ENCODE measurements at regions not wholly inside any gene's neighbourhood (a gene's known extent, or its start where the extent isn't known, plus 50 kb on each side); places are given as distances from the start of the nearest gene placed in this dataset.

DNA sequence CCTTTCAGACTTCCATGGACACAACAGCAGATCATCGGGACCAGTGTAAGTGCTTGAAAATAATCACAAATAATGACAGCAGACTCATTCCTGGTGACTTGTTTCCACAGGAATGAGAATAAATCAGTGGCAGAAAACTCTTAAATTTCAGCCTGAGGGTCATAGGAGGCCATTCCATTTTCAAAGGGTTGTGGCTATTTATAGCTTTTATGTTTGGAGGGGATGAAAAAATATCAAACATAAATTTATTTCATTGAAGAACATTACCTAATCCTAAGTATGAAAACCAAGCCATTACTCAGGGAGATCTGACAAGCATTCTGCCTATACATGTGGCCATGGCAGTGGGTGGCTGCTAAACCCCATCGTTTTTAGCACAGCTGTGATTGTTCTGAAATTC is 173.6 kb upstream of the CNR1 start:
- Histone ChIP-seq H3K36me3 (ENCODE audit: control insufficient read depth in 2 of 2, extremely low read depth in 1 of 2, insufficient read depth in 1 of 2, low read length in 1 of 2) (no peaks in the 10 kb centered on the region), H3K4me1 (ENCODE audit: control insufficient read depth in 1 of 2, extremely low read depth in 1 of 2, insufficient read depth in 2 of 2, low read length in 2 of 2) (no peaks in the 10 kb centered on the region), H3K9me3 (no peaks in the 10 kb centered on the region), H3K27me3 (replicated peaks in 1 of 2; ENCODE audit: control insufficient read depth in 2 of 2, extremely low read depth in 1 of 2, insufficient read depth in 2 of 2, low read length in 1 of 2) (no peaks in the 10 kb centered on the region), H3K27ac (ENCODE audit: low read length) (no peak overlapping the region), H3K4me3 (ENCODE audit: control insufficient read depth in 1 of 2, extremely low read depth in 1 of 2, low read length in 1 of 2) (no peak overlapping the region)
- Mint-ChIP-seq H3K9me3 (peaks cover 0 to 3% (median 0%) of the 10 kb centered on the region in 3 donors), H3K4me1 (no peaks in the 10 kb centered on the region), H3K4me3 (no peak overlapping the region), H3K27ac (no peak overlapping the region), H3K36me3 (no peaks in the 10 kb centered on the region), H3K27me3 (peaks cover 0 to 3% of the 10 kb centered on the region in 2 donors)
- ChIA-PET POLR2A (no interaction called here), CTCF (no interaction called here)
- WGBS (ENCODE audit: insufficient coverage) = 100% methylated on average over 1 of the region's 2 CpGs
- DNase-seq = no peak
- ATAC-seq (replicated peaks in 1 of 4) = no peak

- no peak overlapping the region for H3K27ac ChIP-seq (ENCODE audit: low read length)
- no CpG with 5 or more reads among the region's 1 CpG for WGBS (ENCODE audit: insufficient coverage)
- H3K4me3 ChIP-seq (ENCODE audit: control insufficient read depth in 1 of 2, extremely low read depth in 1 of 2, low read length in 1 of 2) = no peak overlapping the region
- peaks cover 0 to 2% of the 10 kb centered on the region in 2 experiments for H3K27me3 ChIP-seq (replicated peaks in 1 of 2; ENCODE audit: control insufficient read depth in 2 of 2, extremely low read depth in 1 of 2, insufficient read depth in 2 of 2, low read length in 1 of 2)
- Mint-ChIP-seq H3K4me3 (no peak overlapping the region), H3K27me3 (peaks cover 20 to 37% of the 10 kb centered on the region in 2 donors), H3K4me1 (no peaks in the 10 kb centered on the region), H3K36me3 (no peaks in the 10 kb centered on the region), H3K27ac (no peak overlapping the region), H3K9me3 (peaks cover 0 to 3% (median 0%) of the 10 kb centered on the region in 3 donors)
- CTCF ChIA-PET = no interaction called here
- ATAC-seq (replicated peaks in 1 of 4) (no peak), DNase-seq (no peak)
- no peaks in the 10 kb centered on the region for H3K36me3 ChIP-seq (ENCODE audit: control insufficient read depth in 2 of 2, extremely low read depth in 1 of 2, insufficient read depth in 1 of 2, low read length in 1 of 2)
- no peaks in the 10 kb centered on the region for H3K4me1 ChIP-seq (ENCODE audit: control insufficient read depth in 1 of 2, extremely low read depth in 1 of 2, insufficient read depth in 2 of 2, low read length in 2 of 2)
- H3K9me3 ChIP-seq = no peaks in the 10 kb centered on the region
- POLR2A ChIA-PET = no interaction called here
These were observed 155.2 kb upstream of the CNR1 start for GRCh38 chr6:88321306-88321705.

DNA sequence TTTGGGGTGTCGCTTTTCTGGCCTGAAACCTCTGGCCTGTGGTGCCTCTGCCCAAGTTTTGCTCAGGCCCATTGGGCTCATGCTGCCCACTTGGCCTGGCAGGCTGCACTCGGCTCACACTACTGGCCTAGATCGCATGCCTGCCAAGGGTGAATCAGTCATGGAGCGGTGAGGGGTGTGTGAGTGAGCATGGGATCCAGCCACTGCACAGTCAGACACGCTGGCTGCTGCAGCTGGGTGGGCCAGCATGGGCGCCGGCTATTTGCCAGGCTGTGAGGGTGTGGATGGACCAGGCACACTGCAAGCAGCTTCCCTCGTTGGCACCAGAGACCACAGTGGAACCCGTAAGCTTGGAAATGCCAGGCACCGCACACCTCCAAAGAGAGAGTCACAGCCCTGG is 145.4 kb upstream of the CNR1 start:
- Histone ChIP-seq H3K4me1 (ENCODE audit: control insufficient read depth in 1 of 2, extremely low read depth in 1 of 2, insufficient read depth in 2 of 2, low read length in 2 of 2) (no peaks in the 10 kb centered on the region), H3K36me3 (ENCODE audit: control insufficient read depth in 2 of 2, extremely low read depth in 1 of 2, insufficient read depth in 1 of 2, low read length in 1 of 2) (no peaks in the 10 kb centered on the region), H3K27ac (ENCODE audit: low read length) (no peak overlapping the region), H3K4me3 (ENCODE audit: control insufficient read depth in 1 of 2, extremely low read depth in 1 of 2, low read length in 1 of 2) (no peak overlapping the region), H3K27me3 (replicated peaks in 1 of 2; ENCODE audit: control insufficient read depth in 2 of 2, extremely low read depth in 1 of 2, insufficient read depth in 2 of 2, low read length in 1 of 2) (peaks cover 0 to 9% of the 10 kb centered on the region in 2 experiments), H3K9me3 (no peaks in the 10 kb centered on the region)
- Mint-ChIP-seq H3K36me3 (no peaks in the 10 kb centered on the region), H3K27me3 (no peaks in the 10 kb centered on the region), H3K27ac (no peak overlapping the region), H3K4me3 (no peak overlapping the region), H3K9me3 (peaks cover 0 to 6% (median 2%) of the 10 kb centered on the region in 3 donors), H3K4me1 (no peaks in the 10 kb centered on the region)
- WGBS (ENCODE audit: insufficient coverage) = 87% methylated on average over 8 of the region's 10 CpGs
- no peak for DNase-seq
- ChIA-PET CTCF (no interaction called here), POLR2A (no interaction called here)
- ATAC-seq (replicated peaks in 1 of 4) = no peak

DNA sequence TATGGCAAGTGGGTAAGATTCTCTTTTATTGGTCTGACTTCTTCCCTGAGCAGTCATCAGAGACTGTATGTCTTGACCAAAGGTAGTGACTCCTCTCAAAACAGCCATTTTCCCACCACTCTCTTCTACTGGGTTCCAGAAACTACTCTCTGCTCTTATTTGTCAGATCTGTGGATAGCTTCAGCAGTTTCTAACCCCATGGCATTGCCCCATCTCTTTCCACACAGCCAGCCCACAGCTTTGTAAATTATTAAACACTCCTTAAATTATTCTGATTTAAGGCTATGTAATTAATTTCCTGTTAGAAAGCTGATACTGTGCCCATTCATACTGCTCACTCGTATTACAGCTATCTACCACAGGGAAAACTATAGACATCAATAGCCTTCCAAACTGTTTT is 138.4 kb upstream of the CNR1 start:
- H3K27me3 ChIP-seq (replicated peaks in 1 of 2; ENCODE audit: control insufficient read depth in 2 of 2, extremely low read depth in 1 of 2, insufficient read depth in 2 of 2, low read length in 1 of 2) = no peaks in the 10 kb centered on the region
- Mint-ChIP-seq H3K27me3 (peaks cover 3 to 5% of the 10 kb centered on the region in 2 donors), H3K4me1 (no peaks in the 10 kb centered on the region), H3K4me3 (no peak overlapping the region), H3K36me3 (no peaks in the 10 kb centered on the region), H3K9me3 (peaks cover 0 to 9% (median 2%) of the 10 kb centered on the region in 3 donors), H3K27ac (no peak overlapping the region)
- no peak overlapping the region for H3K27ac ChIP-seq (ENCODE audit: low read length)
- no peaks in the 10 kb centered on the region for H3K9me3 ChIP-seq
- ATAC-seq (replicated peaks in 1 of 4) (no peak), DNase-seq (no peak)
- no peaks in the 10 kb centered on the region for H3K4me1 ChIP-seq (ENCODE audit: control insufficient read depth in 1 of 2, extremely low read depth in 1 of 2, insufficient read depth in 2 of 2, low read length in 2 of 2)
- WGBS (ENCODE audit: insufficient coverage) = no CpG with 5 or more reads among the region's 1 CpG
- no peaks in the 10 kb centered on the region for H3K36me3 ChIP-seq (ENCODE audit: control insufficient read depth in 2 of 2, extremely low read depth in 1 of 2, insufficient read depth in 1 of 2, low read length in 1 of 2)
- POLR2A ChIA-PET = no interaction called here
- no peak overlapping the region for H3K4me3 ChIP-seq (ENCODE audit: control insufficient read depth in 1 of 2, extremely low read depth in 1 of 2, low read length in 1 of 2)
- CTCF ChIA-PET = no interaction called here

DNA sequence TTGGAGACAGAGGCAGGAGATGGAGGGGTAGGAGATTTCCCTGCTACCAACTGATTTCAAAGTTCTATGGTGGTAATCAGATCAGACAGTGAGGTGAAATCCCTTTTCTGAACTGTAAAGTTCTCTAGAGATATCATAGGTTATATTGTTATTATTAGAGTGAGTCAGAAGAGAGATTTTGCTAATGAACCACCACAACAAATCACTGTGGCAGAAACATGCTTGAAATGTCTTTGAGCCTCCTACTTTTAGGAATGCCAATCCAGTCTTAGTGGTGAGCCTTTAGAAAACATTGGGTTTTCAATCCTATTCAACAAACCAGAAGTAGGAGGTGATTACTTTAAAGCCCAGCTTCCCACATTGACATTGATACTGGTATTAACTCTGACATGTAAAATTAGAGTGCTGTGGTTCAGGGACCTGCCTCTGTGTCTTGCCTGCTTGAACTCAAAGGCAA is 136.7 kb upstream of the CNR1 start:
- H3K27ac ChIP-seq (ENCODE audit: low read length) = no peak overlapping the region
- no peak overlapping the region for H3K4me3 ChIP-seq (ENCODE audit: control insufficient read depth in 1 of 2, extremely low read depth in 1 of 2, low read length in 1 of 2)
- POLR2A ChIA-PET = no interaction called here
- DNase-seq = no peak
- Mint-ChIP-seq H3K27ac (no peak overlapping the region), H3K4me1 (no peaks in the 10 kb centered on the region), H3K4me3 (no peak overlapping the region), H3K36me3 (no peaks in the 10 kb centered on the region), H3K9me3 (peaks cover 0 to 9% (median 2%) of the 10 kb centered on the region in 3 donors), H3K27me3 (peaks cover 3 to 5% of the 10 kb centered on the region in 2 donors)
- no peaks in the 10 kb centered on the region for H3K27me3 ChIP-seq (replicated peaks in 1 of 2; ENCODE audit: control insufficient read depth in 2 of 2, extremely low read depth in 1 of 2, insufficient read depth in 2 of 2, low read length in 1 of 2)
- H3K9me3 ChIP-seq = no peaks in the 10 kb centered on the region
- no peaks in the 10 kb centered on the region for H3K36me3 ChIP-seq (ENCODE audit: control insufficient read depth in 2 of 2, extremely low read depth in 1 of 2, insufficient read depth in 1 of 2, low read length in 1 of 2)
- no peaks in the 10 kb centered on the region for H3K4me1 ChIP-seq (ENCODE audit: control insufficient read depth in 1 of 2, extremely low read depth in 1 of 2, insufficient read depth in 2 of 2, low read length in 2 of 2)
- CTCF ChIA-PET = no interaction called here
- ATAC-seq (replicated peaks in 1 of 4) = no peak

GRCh38 chr6:88301888-88302768 is 136.0 kb upstream of the CNR1 start:
- H3K4me1 Mint-ChIP-seq = no peaks in the 10 kb centered on the region

More at GRCh38 chr6:88301888-88302768, 136.0 kb upstream of the CNR1 start:
- 74% methylated on average over 4 of the region's 5 CpGs for WGBS (ENCODE audit: insufficient coverage)
- Mint-ChIP-seq H3K36me3 (no peaks in the 10 kb centered on the region), H3K4me3 (no peak overlapping the region), H3K27me3 (peaks cover 3 to 5% of the 10 kb centered on the region in 2 donors), H3K9me3 (peaks cover 0 to 5% (median 0%) of the 10 kb centered on the region in 3 donors), H3K27ac (no peak overlapping the region)
- ChIA-PET POLR2A (no interaction called here), CTCF (no interaction called here)
- ATAC-seq (replicated peaks in 1 of 4) (no peak), DNase-seq (no peak)
- Histone ChIP-seq H3K4me3 (ENCODE audit: control insufficient read depth in 1 of 2, extremely low read depth in 1 of 2, low read length in 1 of 2) (no peak overlapping the region), H3K9me3 (no peaks in the 10 kb centered on the region), H3K4me1 (ENCODE audit: control insufficient read depth in 1 of 2, extremely low read depth in 1 of 2, insufficient read depth in 2 of 2, low read length in 2 of 2) (no peaks in the 10 kb centered on the region), H3K27ac (ENCODE audit: low read length) (no peak overlapping the region), H3K27me3 (replicated peaks in 1 of 2; ENCODE audit: control insufficient read depth in 2 of 2, extremely low read depth in 1 of 2, insufficient read depth in 2 of 2, low read length in 1 of 2) (no peaks in the 10 kb centered on the region), H3K36me3 (ENCODE audit: control insufficient read depth in 2 of 2, extremely low read depth in 1 of 2, insufficient read depth in 1 of 2, low read length in 1 of 2) (no peaks in the 10 kb centered on the region)
